CD14-positive monocyte (primary cell): ENCODE measurements at regions not wholly inside any gene's neighbourhood (a gene's known extent, or its start where the extent isn't known, plus 50 kb on each side); places are given as distances from the start of the nearest gene placed in this dataset.

Experiments
- DNase-seq, 3 donors: peaks; one replicate each; pipeline ENCODE4 v3.0.0-alpha.2; 2011 to 2022
- H2AFZ ChIP-seq: 2 replicates; pipeline ENCODE4 v1.6.0; 2012; ENCODE audit warnings: mild to moderate bottlenecking, low read depth, low read length, inconsistent platforms; ENCODE audit not compliant: insufficient read depth, poor library complexity, severe bottlenecking
- H3K27ac ChIP-seq, 2 donors: 1 replicate in 1 of 2; 2 replicates in 1 of 2; pipeline ENCODE4 v1.5.1; 2012 to 2013; ENCODE audit warnings: low read length in 2 of 2, control low read depth in 1 of 2, inconsistent platforms in 1 of 2, low read depth in 1 of 2, mild to moderate bottlenecking in 1 of 2
- H3K27me3 ChIP-seq, 2 donors: one replicate each; pipeline versions ENCODE4 v1.6.0 to v1.6.1; 2011 to 2013; ENCODE audit warnings: low read length in 2 of 2; ENCODE audit not compliant: control insufficient read depth in 2 of 2, insufficient read depth in 2 of 2
- H3K36me3 ChIP-seq, 2 donors: replicated peaks in 1 of 2; 1 replicate in 1 of 2; 2 replicates in 1 of 2; pipeline versions ENCODE4 v1.5.1 to v1.6.1; 2012 to 2013; ENCODE audit warnings: low read length in 2 of 2, control low read depth in 1 of 2, inconsistent platforms in 1 of 2, mild to moderate bottlenecking in 1 of 2; ENCODE audit not compliant: insufficient read depth in 2 of 2, control insufficient read depth in 1 of 2
- H3K4me1 ChIP-seq, 2 donors: 1 replicate in 1 of 2; 2 replicates in 1 of 2; pipeline versions ENCODE4 v1.5.1 to v1.6.1; 2012 to 2013; ENCODE audit warnings: low read length in 2 of 2, control low read depth in 1 of 2, inconsistent platforms in 1 of 2, mild to moderate bottlenecking in 1 of 2, moderate library complexity in 1 of 2; ENCODE audit not compliant: insufficient read depth in 2 of 2, control insufficient read depth in 1 of 2
- H3K4me2 ChIP-seq: replicated peaks from 2 replicates; pipeline ENCODE3; 2012; ENCODE audit warnings: low read length, moderate library complexity, mild to moderate bottlenecking; ENCODE audit not compliant: poor library complexity, severe bottlenecking; ENCODE audit errors: extremely low read depth
- H3K4me3 ChIP-seq, 3 experiments: fragments of 200-600 bp in 1 of 3; sonication (generic) in 1 of 3; replicated peaks in 1 of 3; 1 replicate in 2 of 3; 2 replicates in 1 of 3; pipeline ENCODE4 v1.5.1; 2011 to 2013; ENCODE audit warnings: low read length in 3 of 3, mild to moderate bottlenecking in 3 of 3, control low read depth in 2 of 3, low read depth in 2 of 3, inconsistent platforms in 1 of 3, moderate library complexity in 1 of 3
- H3K79me2 ChIP-seq: 2 replicates; pipeline ENCODE4 v1.6.0; 2012; ENCODE audit warnings: mild to moderate bottlenecking, control low read depth, inconsistent platforms, low read length, moderate library complexity; ENCODE audit not compliant: insufficient read depth
- H3K9ac ChIP-seq: 2 replicates; pipeline ENCODE4 v1.6.0; 2017; ENCODE audit warnings: low read length, mild to moderate bottlenecking; ENCODE audit not compliant: insufficient read depth, poor library complexity, severe bottlenecking
- H3K9me3 ChIP-seq, 2 donors: replicated peaks in 1 of 2; 1 replicate in 1 of 2; 2 replicates in 1 of 2; pipeline versions ENCODE4 v1.5.1 to v1.6.1; 2012 to 2013; ENCODE audit warnings: low read length in 2 of 2, control low read depth in 1 of 2; ENCODE audit not compliant: control insufficient read depth in 1 of 2, insufficient read depth in 1 of 2
- H4K20me1 ChIP-seq: 2 replicates; pipeline ENCODE4 v1.6.0; 2012; ENCODE audit warnings: mild to moderate bottlenecking, low read length, control low read depth, moderate library complexity; ENCODE audit not compliant: insufficient read depth
- H3K27ac Mint-ChIP-seq, 7 donors: one replicate each; pipeline ENCODE4 v1.8.0; 2020; ENCODE audit warnings: mild to moderate bottlenecking in 7 of 7, mixed read lengths in 7 of 7, moderate library complexity in 6 of 7, inconsistent platforms in 2 of 7
- H3K27me3 Mint-ChIP-seq, 3 donors: one replicate each; pipeline ENCODE4 v1.8.0; 2021 to 2022; ENCODE audit warnings: low read depth in 3 of 3, mild to moderate bottlenecking in 3 of 3, mixed read lengths in 3 of 3, moderate library complexity in 3 of 3, inconsistent platforms in 1 of 3
- H3K36me3 Mint-ChIP-seq, 2 donors: one replicate each; pipeline ENCODE4 v1.8.0; 2020; ENCODE audit warnings: mixed read lengths in 2 of 2, inconsistent platforms in 1 of 2, mild to moderate bottlenecking in 1 of 2
- H3K4me1 Mint-ChIP-seq: one replicate; pipeline ENCODE4 v1.8.0; 2020; ENCODE audit warnings: mild to moderate bottlenecking, mixed read lengths
- H3K4me3 Mint-ChIP-seq, 2 donors: one replicate each; pipeline ENCODE4 v1.8.0; 2020; ENCODE audit warnings: mild to moderate bottlenecking in 2 of 2, mixed read lengths in 2 of 2, moderate library complexity in 1 of 2
- H3K9me3 Mint-ChIP-seq, 7 donors: one replicate each; pipeline ENCODE4 v1.8.0; 2020 to 2022; ENCODE audit warnings: mixed read lengths in 7 of 7, mild to moderate bottlenecking in 6 of 7, moderate library complexity in 6 of 7, inconsistent platforms in 2 of 7
- WGBS: methylation state at CpG from one replicate; pipeline ENCODE4 v1.1.5; 2013; ENCODE audit warnings: missing lambda C conversion rate; ENCODE audit not compliant: insufficient coverage; 5-methylcytosine and 5-hydroxymethylcytosine counted together
- intact Hi-C, 2 donors: fragments of 100-400 bp; cut with micrococcal nuclease; formaldehyde crosslinking; loops; one replicate each; pipeline versions ENCODE4 v1.15.0 to v1.15.1; 2023
- TF ChIP-seq, protein P1 (sequence below): fragments of 200-600 bp; IDR thresholded peaks from one replicate; pipeline ENCODE4 v1.8.0; 2022; ENCODE audit warnings: antibody characterized with exemption, mild to moderate bottlenecking

DNA sequence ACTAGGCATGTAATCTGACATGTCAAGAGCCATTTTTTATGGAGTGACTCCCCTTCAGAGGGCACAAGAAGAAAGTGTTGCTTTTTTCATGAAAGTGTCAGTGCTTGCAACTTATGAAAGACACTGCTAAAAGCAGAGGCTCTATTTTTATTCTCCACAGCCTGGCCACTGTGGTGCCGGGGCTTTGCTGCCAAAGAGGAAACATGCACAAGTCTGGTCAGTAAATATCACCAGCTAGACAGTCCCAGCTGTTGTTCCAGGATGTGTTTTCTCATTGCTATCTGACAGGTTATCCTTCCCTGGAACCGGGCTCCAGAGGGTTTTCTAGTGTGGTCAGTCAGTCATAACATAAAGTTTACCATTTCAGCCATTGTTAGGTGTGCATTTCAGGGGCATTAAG is 180.7 kb upstream of the PITRM1 start:
- Mint-ChIP-seq H3K27ac (no peak overlapping the region), H3K9me3 (peaks cover 18 to 35% (median 27%) of the 10 kb centered on the region in 7 donors), H3K4me3 (no peak overlapping the region), H3K36me3 (no peaks in the 10 kb centered on the region), H3K27me3 (peaks cover 0 to 8% (median 6%) of the 10 kb centered on the region in 3 donors), H3K4me1 (peaks cover 21% of the 10 kb centered on the region)
- H3K4me2 ChIP-seq: no peak overlapping the region
- WGBS: 38% methylated on average over 1 of the region's 2 CpGs
- no peak overlapping the region for H3K9ac ChIP-seq
- intact Hi-C loops: no loop called here
- peaks cover 16 to 25% of the 10 kb centered on the region in 2 donors for H3K9me3 ChIP-seq
- H3K36me3 ChIP-seq: no peaks in the 10 kb centered on the region
- H4K20me1 ChIP-seq: no peaks in the 10 kb centered on the region
- H2AFZ ChIP-seq: no peak overlapping the region
- H3K4me3 ChIP-seq: no peak overlapping the region
- no peak for DNase-seq
- TF ChIP-seq, protein P1, sequence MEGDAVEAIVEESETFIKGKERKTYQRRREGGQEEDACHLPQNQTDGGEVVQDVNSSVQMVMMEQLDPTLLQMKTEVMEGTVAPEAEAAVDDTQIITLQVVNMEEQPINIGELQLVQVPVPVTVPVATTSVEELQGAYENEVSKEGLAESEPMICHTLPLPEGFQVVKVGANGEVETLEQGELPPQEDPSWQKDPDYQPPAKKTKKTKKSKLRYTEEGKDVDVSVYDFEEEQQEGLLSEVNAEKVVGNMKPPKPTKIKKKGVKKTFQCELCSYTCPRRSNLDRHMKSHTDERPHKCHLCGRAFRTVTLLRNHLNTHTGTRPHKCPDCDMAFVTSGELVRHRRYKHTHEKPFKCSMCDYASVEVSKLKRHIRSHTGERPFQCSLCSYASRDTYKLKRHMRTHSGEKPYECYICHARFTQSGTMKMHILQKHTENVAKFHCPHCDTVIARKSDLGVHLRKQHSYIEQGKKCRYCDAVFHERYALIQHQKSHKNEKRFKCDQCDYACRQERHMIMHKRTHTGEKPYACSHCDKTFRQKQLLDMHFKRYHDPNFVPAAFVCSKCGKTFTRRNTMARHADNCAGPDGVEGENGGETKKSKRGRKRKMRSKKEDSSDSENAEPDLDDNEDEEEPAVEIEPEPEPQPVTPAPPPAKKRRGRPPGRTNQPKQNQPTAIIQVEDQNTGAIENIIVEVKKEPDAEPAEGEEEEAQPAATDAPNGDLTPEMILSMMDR: no peak
- H3K4me1 ChIP-seq: peaks cover 7 to 13% of the 10 kb centered on the region in 2 donors
- no peaks in the 10 kb centered on the region for H3K27me3 ChIP-seq
- H3K79me2 ChIP-seq: no peaks in the 10 kb centered on the region
- no peak overlapping the region for H3K27ac ChIP-seq

DNA sequence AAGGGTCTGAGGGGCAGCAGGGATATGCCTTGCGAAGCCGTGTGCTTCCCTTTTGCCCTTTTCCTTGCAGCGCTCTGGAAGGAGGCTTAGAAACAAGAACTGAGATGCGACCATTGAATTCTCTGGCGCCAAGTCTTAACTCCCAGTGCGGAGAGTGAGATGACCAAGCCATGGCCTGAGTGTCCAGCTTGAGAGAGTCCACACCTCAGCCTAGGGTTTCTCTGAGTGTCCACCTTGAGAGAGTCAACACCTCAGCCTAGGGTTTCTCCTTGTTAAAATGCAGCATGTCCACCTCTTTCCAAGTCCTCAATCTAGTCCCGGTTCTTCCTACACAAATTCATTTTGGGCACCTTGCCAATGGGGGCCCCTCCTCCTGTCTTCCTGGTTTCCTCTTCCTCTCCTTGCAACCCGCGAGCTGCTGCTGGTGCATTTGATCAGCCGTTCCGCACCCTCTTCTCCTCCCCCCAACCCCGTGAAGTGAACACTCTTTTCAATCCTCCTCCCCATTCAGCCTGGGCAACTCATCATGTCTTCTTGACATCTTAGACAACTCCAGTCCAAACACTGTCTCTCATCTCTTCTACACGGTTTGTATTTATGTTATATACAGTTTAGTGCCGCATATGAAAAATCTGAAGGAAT is 178.2 kb upstream of the PITRM1 start:
- Histone ChIP-seq H3K27ac (no peak overlapping the region), H2AFZ (no peak overlapping the region), H3K4me1 (peaks cover 7 to 13% of the 10 kb centered on the region in 2 donors), H3K4me3 (no peak overlapping the region), H3K36me3 (no peaks in the 10 kb centered on the region), H3K4me2 (peak overlapping the region; percentile 11), H4K20me1 (no peaks in the 10 kb centered on the region), H3K9ac (no peak overlapping the region), H3K79me2 (no peaks in the 10 kb centered on the region), H3K27me3 (no peaks in the 10 kb centered on the region), H3K9me3 (peaks cover 14 to 20% of the 10 kb centered on the region in 2 donors)
- TF ChIP-seq, protein P1: no peak
- peaks cover 0 to 8% (median 8%) of the 10 kb centered on the region in 3 donors for H3K27me3 Mint-ChIP-seq
- 35% methylated on average over 10 of the region's 14 CpGs for WGBS
- peak overlapping the region in 1 of 2 donors; percentile 39 for H3K4me3 Mint-ChIP-seq
- peak overlapping the region in 1 of 7 donors; percentile 30 for H3K27ac Mint-ChIP-seq
- intact Hi-C loops: no loop called here
- no peaks in the 10 kb centered on the region for H3K36me3 Mint-ChIP-seq
- no peak for DNase-seq
- H3K9me3 Mint-ChIP-seq: peaks cover 14 to 32% (median 17%) of the 10 kb centered on the region in 7 donors
- H3K4me1 Mint-ChIP-seq: peaks cover 16% of the 10 kb centered on the region
